Left lung (tissue), 4 donors: ENCODE measurements at regions not wholly inside any gene's neighbourhood (a gene's known extent, or its start where the extent isn't known, plus 50 kb on each side); places are given as distances from the start of the nearest gene placed in this dataset.

Source experiments
- ATAC-seq: fragments of 200-7000 bp; cut with Tn5 transposase; one replicate; pipeline ENCODE4 v1.9.1; 2020; ENCODE audit warnings: moderate library complexity
- DNase-seq, 4 donors: peaks; one replicate each; pipeline ENCODE4 v3.0.0-alpha.2; 2013 to 2020
- H3K27ac ChIP-seq, 2 donors: fragments of 200-600 bp; sonication (generic) in 1 of 2; one replicate each; pipeline versions ENCODE4 v1.5.0 to v1.8.0; 2020 to 2021
- H3K27me3 ChIP-seq, 2 donors: fragments of 200-600 bp; sonication (generic) in 1 of 2; one replicate each; pipeline versions ENCODE4 v1.5.0 to v1.8.0; 2020 to 2021
- H3K36me3 ChIP-seq, 2 donors: fragments of 200-600 bp; sonication (generic) in 1 of 2; one replicate each; pipeline versions ENCODE4 v1.5.0 to v1.8.0; 2020 to 2021
- H3K4me1 ChIP-seq, 2 donors: fragments of 200-600 bp; one replicate each; pipeline ENCODE4 v1.8.0; 2021
- H3K4me3 ChIP-seq, 2 donors: fragments of 200-600 bp; sonication (generic) in 1 of 2; one replicate each; pipeline versions ENCODE4 v1.5.0 to v1.8.0; 2020 to 2021; ENCODE audit warnings: mild to moderate bottlenecking in 1 of 2
- H3K9me3 ChIP-seq, 2 donors: fragments of 200-600 bp; sonication (generic) in 1 of 2; one replicate each; pipeline versions ENCODE4 v1.5.0 to v1.8.0; 2020 to 2021
- CTCF ChIP-seq, 2 donors: fragments of 200-600 bp; sonication (generic) in 1 of 2; IDR thresholded peaks; one replicate each; pipeline versions ENCODE4 v1.5.0 to v1.8.0; 2021; ENCODE audit warnings: antibody characterized with exemption in 2 of 2
- intact Hi-C, 2 donors: fragments of 100-400 bp; cut with DNase I; formaldehyde crosslinking; loops; one replicate each; pipeline versions ENCODE4 v1.11.2 to v1.14.2; 2022
- donor health status: DM: no; HTN: yes; CAD: no.
- donor health status: DM: no; HTN: no; CAD: no.

- TF ChIP-seq CTCF (IDR thresholded peaks at IDR 0.05): no peak
- Histone ChIP-seq H3K27me3 (no peaks in the 10 kb centered on the region), H3K27ac (no peak overlapping the region), H3K4me3 (no peak overlapping the region), H3K9me3 (no peaks in the 10 kb centered on the region), H3K4me1 (no peaks in the 10 kb centered on the region), H3K36me3 (no peaks in the 10 kb centered on the region)
- no peak for DNase-seq
- ATAC-seq: no peak
- intact Hi-C loops: no loop called here
These were observed 190.1 kb downstream of the ZNF330 start for GRCh38 chr4:141410839-141411238.

GRCh38 chr4:141411936-141412335 is 191.2 kb downstream of the ZNF330 start:
- Histone ChIP-seq H3K27me3 (no peaks in the 10 kb centered on the region), H3K4me1 (no peaks in the 10 kb centered on the region), H3K27ac (no peak overlapping the region), H3K4me3 (no peak overlapping the region), H3K36me3 (no peaks in the 10 kb centered on the region), H3K9me3 (no peaks in the 10 kb centered on the region)
- intact Hi-C loops: no loop called here
- DNase-seq (no peak), ATAC-seq (no peak)
- TF ChIP-seq CTCF (IDR thresholded peaks at IDR 0.05): no peak

- no peaks in the 10 kb centered on the region for H3K27me3 ChIP-seq
- no peak for TF ChIP-seq CTCF (IDR thresholded peaks at IDR 0.05)
- intact Hi-C loops: no loop called here
These were observed 192.7 kb downstream of the ZNF330 start for GRCh38 chr4:141413366-141413765.

GRCh38 chr4:141415651-141416050 is 195.0 kb downstream of the ZNF330 start:
- Histone ChIP-seq H3K9me3 (no peaks in the 10 kb centered on the region), H3K4me1 (no peaks in the 10 kb centered on the region), H3K27me3 (no peaks in the 10 kb centered on the region), H3K36me3 (no peaks in the 10 kb centered on the region), H3K4me3 (no peak overlapping the region), H3K27ac (no peak overlapping the region)
- intact Hi-C loops: no loop called here
- ATAC-seq (no peak), DNase-seq (no peak)
- TF ChIP-seq CTCF (IDR thresholded peaks at IDR 0.05): no peak

More at GRCh38 chr4:141413366-141413765, 192.7 kb downstream of the ZNF330 start:
- Histone ChIP-seq H3K36me3 (no peaks in the 10 kb centered on the region), H3K27ac (no peak overlapping the region), H3K9me3 (no peaks in the 10 kb centered on the region), H3K4me3 (no peak overlapping the region), H3K4me1 (no peaks in the 10 kb centered on the region)
- DNase-seq (no peak), ATAC-seq (no peak)

GRCh38 chr4:141416219-141416618 is 195.5 kb downstream of the ZNF330 start:
- H3K27ac ChIP-seq: no peak overlapping the region
- TF ChIP-seq CTCF (IDR thresholded peaks at IDR 0.05): no peak
- no peak for DNase-seq
- H3K9me3 ChIP-seq: peaks cover 0 to under 1% of the 10 kb centered on the region in 2 donors
- no peak overlapping the region for H3K4me3 ChIP-seq
- intact Hi-C loops: no loop called here
- ATAC-seq: peak; percentile 30
- H3K4me1 ChIP-seq: no peaks in the 10 kb centered on the region
- H3K27me3 ChIP-seq: no peaks in the 10 kb centered on the region
- no peaks in the 10 kb centered on the region for H3K36me3 ChIP-seq
